ENCODE measurements at regions not wholly inside any gene's neighbourhood (a gene's known extent, or its start where the extent isn't known, plus 50 kb on each side); places are given as distances from the start of the nearest gene placed in this dataset.

GRCh38 chr6:142544199-142544838, 242.5 kb downstream of the ADGRG6 start:
- TF ChIP-seq CTCF (IDR thresholded peaks at IDR 0.05) (no peak), POLR2A (IDR thresholded peaks at IDR 0.05) (no peak)
